ENCODE measurements at regions not wholly inside any gene's neighbourhood (a gene's known extent, or its start where the extent isn't known, plus 50 kb on each side); places are given as distances from the start of the nearest gene placed in this dataset.
"Not testable (repeated sequence)": the region's sequence is repeated elsewhere in the genome, so short reads cannot be mapped to it uniquely, and the experiment has no call there.

GRCh38 chr4:20046931-20047677, 204.6 kb upstream of the SLIT2 start:
- no peak for DNase-seq

- no peak for DNase-seq
Observed at GRCh38 chr4:20046179-20046578, 205.5 kb upstream of the SLIT2 start.

GRCh38 chr4:20044966-20045365, 206.7 kb upstream of the SLIT2 start:
- DNase-seq: no peak

- DNase-seq: no peak
Observed at GRCh38 chr4:20044502-20044911, 207.2 kb upstream of the SLIT2 start.

GRCh38 chr4:20043991-20044390, 207.7 kb upstream of the SLIT2 start:
- no peak for DNase-seq

- DNase-seq: no peak
Observed at GRCh38 chr4:20042769-20043168, 208.9 kb upstream of the SLIT2 start.

GRCh38 chr4:20041839-20042407, 209.8 kb upstream of the SLIT2 start:
- no peak for DNase-seq

- DNase-seq: no peak
Observed at GRCh38 chr4:20037745-20038144, 214.0 kb upstream of the SLIT2 start.

- no peak for DNase-seq
Observed at GRCh38 chr4:20030108-20030507, 221.6 kb upstream of the SLIT2 start.

- no peak for DNase-seq
Observed at GRCh38 chr4:20028645-20029044, 223.1 kb upstream of the SLIT2 start.

- no peak for DNase-seq
Observed at GRCh38 chr4:20026456-20026855, 225.2 kb upstream of the SLIT2 start.

- DNase-seq: no peak
Observed at GRCh38 chr4:20022471-20022870, 229.2 kb upstream of the SLIT2 start.

GRCh38 chr4:20020056-20020455, 231.6 kb upstream of the SLIT2 start:
- no peak for DNase-seq

GRCh38 chr4:20019310-20020015, 232.2 kb upstream of the SLIT2 start:
- no peak for DNase-seq

GRCh38 chr4:20017777-20018115, 234.0 kb upstream of the SLIT2 start:
- no peak for DNase-seq

- no peak for DNase-seq
Observed at GRCh38 chr4:20017070-20017776, 234.5 kb upstream of the SLIT2 start.

GRCh38 chr4:20015636-20016224, 236.0 kb upstream of the SLIT2 start:
- no peak for DNase-seq

- not testable (repeated sequence) for DNase-seq
Observed at GRCh38 chr4:20003836-20004558, 247.7 kb upstream of the SLIT2 start.

GRCh38 chr4:19999775-20000414, 251.8 kb upstream of the SLIT2 start:
- DNase-seq: no peak

- no peak for DNase-seq
Observed at GRCh38 chr4:19999276-19999675, 252.4 kb upstream of the SLIT2 start.

- DNase-seq: no peak
Observed at GRCh38 chr4:19993242-19993641, 258.5 kb upstream of the SLIT2 start.

- DNase-seq: no peak
Observed at GRCh38 chr4:19992471-19993093, 259.1 kb upstream of the SLIT2 start.

Measured in activated gamma-delta T cell treated with Interleukin-2 at 50 U/mL for 16 hours (primary cell).